MCF 10A (cell line): ENCODE measurements at regions not wholly inside any gene's neighbourhood (a gene's known extent, or its start where the extent isn't known, plus 50 kb on each side); places are given as distances from the start of the nearest gene placed in this dataset.

Source experiments
- BruUV-seq: library from RNA; stranded (reverse); fragments of 400-500 nt; replicated peaks from 2 replicates; lab custom pipeline; 2021; lab: Mats Ljungman, UMichigan
- CTCF ChIA-PET: fragments of 300-600 bp; sonication (Branson Sonifier 250); formaldehyde crosslinking; extraction: SDS; loops from one replicate; lab custom pipeline; 2021; ENCODE audit warnings: antibody characterized with exemption, inconsistent platforms; lab: Yijun Ruan, JAX
- POLR2A ChIA-PET: fragments of 300-600, 350-650 bp; sonication (Branson Sonifier 250); formaldehyde crosslinking; extraction: SDS; loops from one replicate; lab custom pipeline; 2020; ENCODE audit warnings: antibody characterized with exemption, inconsistent platforms; lab: Yijun Ruan, JAX
- DNase-seq: peaks from one replicate; pipeline ENCODE4 v3.0.0-alpha.2; 2018; ENCODE audit not compliant: unreplicated experiment
- H3K27ac Mint-ChIP-seq: one replicate; pipeline ENCODE4 v1.8.0; 2022; ENCODE audit warnings: mild to moderate bottlenecking, low read depth, mixed read lengths; ENCODE audit not compliant: unreplicated experiment
- H3K27me3 Mint-ChIP-seq: one replicate; pipeline ENCODE4 v1.8.0; 2022; ENCODE audit warnings: mixed read lengths; ENCODE audit not compliant: insufficient read depth, unreplicated experiment
- H3K36me3 Mint-ChIP-seq: one replicate; pipeline ENCODE4 v1.8.0; 2022; ENCODE audit warnings: mild to moderate bottlenecking, moderate library complexity, mixed read lengths; ENCODE audit not compliant: insufficient read depth, unreplicated experiment
- H3K4me1 Mint-ChIP-seq: one replicate; pipeline ENCODE4 v1.8.0; 2022; ENCODE audit warnings: mixed read lengths; ENCODE audit not compliant: insufficient read depth, unreplicated experiment
- H3K4me3 Mint-ChIP-seq: one replicate; pipeline ENCODE4 v1.8.0; 2022; ENCODE audit warnings: mild to moderate bottlenecking, moderate library complexity, mixed read lengths; ENCODE audit not compliant: unreplicated experiment
- H3K9me3 Mint-ChIP-seq: one replicate; pipeline ENCODE4 v1.8.0; 2022; ENCODE audit warnings: mixed read lengths; ENCODE audit not compliant: unreplicated experiment
- intact Hi-C: fragments of 100-400 bp; cut with micrococcal nuclease; formaldehyde crosslinking; loops from 2 replicates; pipeline ENCODE4 v1.14.1; 2022
- TF ChIP-seq, protein P1 (sequence below): fragments of 200-600 bp; IDR thresholded peaks from one replicate; pipeline ENCODE4 v1.8.0; 2022; ENCODE audit warnings: antibody characterized with exemption, mild to moderate bottlenecking; ENCODE audit not compliant: unreplicated experiment

DNA sequence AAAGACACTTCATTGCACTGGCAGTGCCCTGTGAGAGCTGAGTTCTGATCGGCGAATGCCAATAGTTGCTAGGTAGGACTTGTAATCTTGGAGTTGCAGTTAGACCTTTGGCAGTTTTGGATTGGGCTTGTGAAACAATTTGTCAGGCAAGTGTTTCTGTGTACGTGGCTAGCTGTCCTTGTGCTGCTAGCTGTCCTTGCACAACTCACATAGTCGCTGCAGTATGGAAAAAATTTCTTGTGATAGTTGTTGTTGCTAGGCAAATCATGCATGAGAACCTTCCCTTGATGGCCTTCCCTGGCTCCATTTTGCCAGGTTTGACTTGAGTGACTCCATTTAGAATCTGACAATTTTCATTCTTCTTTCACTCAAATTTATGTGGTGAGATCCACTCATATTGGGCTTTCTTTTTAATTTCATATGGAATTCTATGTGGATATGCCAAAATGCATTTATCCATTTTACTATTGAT, 140.7 kb downstream of the APIP start:
- H3K36me3 Mint-ChIP-seq: no peaks in the 10 kb centered on the region
- POLR2A ChIA-PET: interaction anchor here (0.8 to 1.5 kb wide), 3 partner anchors 17 to 22 kb away, joined by 3 read pairs; no protein-coding TSS in a partner anchor
- peaks cover 8% of the 10 kb centered on the region for H3K4me1 Mint-ChIP-seq
- TF ChIP-seq, protein P1, sequence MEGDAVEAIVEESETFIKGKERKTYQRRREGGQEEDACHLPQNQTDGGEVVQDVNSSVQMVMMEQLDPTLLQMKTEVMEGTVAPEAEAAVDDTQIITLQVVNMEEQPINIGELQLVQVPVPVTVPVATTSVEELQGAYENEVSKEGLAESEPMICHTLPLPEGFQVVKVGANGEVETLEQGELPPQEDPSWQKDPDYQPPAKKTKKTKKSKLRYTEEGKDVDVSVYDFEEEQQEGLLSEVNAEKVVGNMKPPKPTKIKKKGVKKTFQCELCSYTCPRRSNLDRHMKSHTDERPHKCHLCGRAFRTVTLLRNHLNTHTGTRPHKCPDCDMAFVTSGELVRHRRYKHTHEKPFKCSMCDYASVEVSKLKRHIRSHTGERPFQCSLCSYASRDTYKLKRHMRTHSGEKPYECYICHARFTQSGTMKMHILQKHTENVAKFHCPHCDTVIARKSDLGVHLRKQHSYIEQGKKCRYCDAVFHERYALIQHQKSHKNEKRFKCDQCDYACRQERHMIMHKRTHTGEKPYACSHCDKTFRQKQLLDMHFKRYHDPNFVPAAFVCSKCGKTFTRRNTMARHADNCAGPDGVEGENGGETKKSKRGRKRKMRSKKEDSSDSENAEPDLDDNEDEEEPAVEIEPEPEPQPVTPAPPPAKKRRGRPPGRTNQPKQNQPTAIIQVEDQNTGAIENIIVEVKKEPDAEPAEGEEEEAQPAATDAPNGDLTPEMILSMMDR: no peak
- no peaks in the 10 kb centered on the region for H3K27me3 Mint-ChIP-seq
- CTCF ChIA-PET: interaction anchor here (0.6 kb wide), 1 partner anchor 72 kb away, joined by 3 read pairs; no protein-coding TSS in a partner anchor
- H3K27ac Mint-ChIP-seq: no peak overlapping the region
- intact Hi-C loops: no loop called here
- no TSS peak for BruUV-seq
- H3K9me3 Mint-ChIP-seq: no peaks in the 10 kb centered on the region
- DNase-seq: no peak
- no peak overlapping the region for H3K4me3 Mint-ChIP-seq

DNA sequence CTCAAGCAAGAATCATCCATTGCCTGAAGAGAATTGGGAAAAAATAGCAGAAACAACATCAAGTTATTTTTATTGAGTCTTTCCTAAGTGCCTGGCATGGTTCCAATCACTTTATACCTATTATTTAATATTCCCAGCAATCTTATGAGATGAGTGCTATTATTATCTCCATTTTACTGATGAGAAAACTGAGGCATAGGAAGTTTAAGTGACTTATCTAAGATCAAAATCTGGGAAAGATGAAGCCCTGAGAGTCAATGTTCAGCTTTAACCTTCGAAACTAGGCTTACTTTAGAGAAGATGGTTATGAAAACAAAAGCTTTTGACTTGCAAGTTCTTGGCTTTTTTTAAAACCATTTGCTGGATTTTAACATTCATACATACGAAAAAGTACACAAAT, 141.6 kb downstream of the APIP start:
- no peaks in the 10 kb centered on the region for H3K9me3 Mint-ChIP-seq
- no peak overlapping the region for H3K4me3 Mint-ChIP-seq
- no peaks in the 10 kb centered on the region for H3K27me3 Mint-ChIP-seq
- TF ChIP-seq, protein P1: no peak
- peaks cover 8% of the 10 kb centered on the region for H3K4me1 Mint-ChIP-seq
- BruUV-seq: no TSS peak
- ChIA-PET POLR2A (interaction anchor here (0.6 to 1.5 kb wide), 4 partner anchors 13 to 20 kb away, joined by 3 read pairs; no protein-coding TSS in a partner anchor), CTCF (no interaction called here)
- DNase-seq: no peak
- intact Hi-C loops: no loop called here
- no peaks in the 10 kb centered on the region for H3K36me3 Mint-ChIP-seq
- no peak overlapping the region for H3K27ac Mint-ChIP-seq

DNA sequence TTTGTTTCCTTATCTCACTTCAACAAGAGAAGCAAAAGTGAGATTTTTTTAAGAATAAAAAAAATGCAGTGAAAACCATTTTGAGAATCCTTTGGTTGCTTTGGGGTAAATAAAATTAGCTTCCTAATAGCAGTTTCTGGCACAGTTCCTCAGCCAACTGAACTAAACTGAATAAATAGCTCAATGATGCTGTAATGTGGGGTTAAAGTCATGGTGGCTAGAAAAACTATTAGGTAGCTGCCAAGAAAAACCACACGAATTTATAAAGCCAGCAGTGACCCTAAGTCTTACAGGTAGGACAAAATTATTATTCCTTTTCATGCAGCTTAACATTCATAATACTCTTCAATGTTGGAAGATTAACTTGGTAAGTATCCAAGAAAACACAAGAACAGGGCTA, 142.4 kb downstream of the APIP start:
- H3K36me3 Mint-ChIP-seq: no peaks in the 10 kb centered on the region
- ChIA-PET CTCF (interaction anchor here (0.7 to 1.2 kb wide), 4 partner anchors 16 to 281 kb away, joined by 3 to 5 read pairs (median 4); no protein-coding TSS in a partner anchor), POLR2A (interaction anchor here (0.6 to 1.5 kb wide), 4 partner anchors 16 to 417 kb away, joined by 3 to 4 read pairs (median 3); no protein-coding TSS in a partner anchor)
- no peaks in the 10 kb centered on the region for H3K27me3 Mint-ChIP-seq
- peak overlapping the region; percentile 57 for H3K27ac Mint-ChIP-seq
- TF ChIP-seq, protein P1: no peak
- BruUV-seq: no TSS peak
- peaks cover 8% of the 10 kb centered on the region for H3K4me1 Mint-ChIP-seq
- H3K4me3 Mint-ChIP-seq: no peak overlapping the region
- intact Hi-C loops: no loop called here
- DNase-seq: no peak
- peaks cover 2% of the 10 kb centered on the region for H3K9me3 Mint-ChIP-seq

DNA sequence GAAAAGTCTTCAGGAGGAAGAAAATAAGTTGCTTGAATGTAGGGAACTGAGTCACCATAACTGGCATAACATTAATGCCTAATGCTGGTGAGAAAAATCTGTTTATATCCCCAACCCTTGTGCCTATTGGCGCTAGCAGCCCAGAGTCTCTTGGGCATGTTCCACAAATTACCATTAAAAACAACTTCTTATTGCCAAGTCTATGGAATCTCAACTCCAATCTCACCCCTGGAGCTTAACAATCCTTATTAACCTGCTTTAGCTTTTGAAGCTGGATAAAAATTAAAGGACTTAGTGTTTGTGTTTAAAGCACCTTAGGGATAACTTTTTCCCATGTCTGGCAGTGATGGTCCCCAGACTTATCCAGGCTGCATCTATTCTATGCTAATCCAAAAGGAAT, 143.0 kb downstream of the APIP start:
- DNase-seq: no peak

More for the DNA sequence above, 143.0 kb downstream of the APIP start:
- Mint-ChIP-seq H3K9me3 (peaks cover 8% of the 10 kb centered on the region), H3K36me3 (no peaks in the 10 kb centered on the region), H3K27me3 (no peaks in the 10 kb centered on the region), H3K27ac (peak overlapping the region; percentile 57), H3K4me1 (peaks cover 8% of the 10 kb centered on the region), H3K4me3 (no peak overlapping the region)
- CTCF ChIA-PET: interaction anchor here (0.7 to 1.2 kb wide), 4 partner anchors 17 to 281 kb away, joined by 3 to 5 read pairs (median 4); no protein-coding TSS in a partner anchor
- POLR2A ChIA-PET: interaction anchor here (0.6 to 0.7 kb wide), 3 partner anchors 19 to 119 kb away, joined by 3 to 4 read pairs (median 3); no protein-coding TSS in a partner anchor
- no TSS peak for BruUV-seq
- intact Hi-C loops: no loop called here
- TF ChIP-seq, protein P1: no peak
